ENCODE measurements at regions not wholly inside any gene's neighbourhood (a gene's known extent, or its start where the extent isn't known, plus 50 kb on each side); places are given as distances from the start of the nearest gene placed in this dataset.

DNA sequence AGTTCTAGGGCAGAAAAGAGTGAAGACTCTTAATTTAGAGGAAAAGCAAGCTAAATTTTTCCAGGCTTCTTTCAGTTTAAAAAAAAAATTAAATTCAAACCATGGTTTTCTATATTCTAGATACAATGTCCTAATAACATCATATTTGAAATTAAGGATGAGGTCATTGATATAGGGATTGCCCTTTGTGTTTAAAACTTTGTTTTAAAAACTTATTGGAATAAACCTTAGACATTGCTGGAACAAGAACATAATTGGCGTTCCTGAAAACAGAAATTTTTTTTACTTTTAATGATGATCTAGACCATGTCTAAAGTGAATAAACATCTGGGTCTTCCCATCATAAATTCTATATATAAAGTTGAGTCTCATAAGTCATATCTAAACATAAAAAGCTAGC is 859.4 kb upstream of the CHORDC1 start:
- TF ChIP-seq, protein P1, sequence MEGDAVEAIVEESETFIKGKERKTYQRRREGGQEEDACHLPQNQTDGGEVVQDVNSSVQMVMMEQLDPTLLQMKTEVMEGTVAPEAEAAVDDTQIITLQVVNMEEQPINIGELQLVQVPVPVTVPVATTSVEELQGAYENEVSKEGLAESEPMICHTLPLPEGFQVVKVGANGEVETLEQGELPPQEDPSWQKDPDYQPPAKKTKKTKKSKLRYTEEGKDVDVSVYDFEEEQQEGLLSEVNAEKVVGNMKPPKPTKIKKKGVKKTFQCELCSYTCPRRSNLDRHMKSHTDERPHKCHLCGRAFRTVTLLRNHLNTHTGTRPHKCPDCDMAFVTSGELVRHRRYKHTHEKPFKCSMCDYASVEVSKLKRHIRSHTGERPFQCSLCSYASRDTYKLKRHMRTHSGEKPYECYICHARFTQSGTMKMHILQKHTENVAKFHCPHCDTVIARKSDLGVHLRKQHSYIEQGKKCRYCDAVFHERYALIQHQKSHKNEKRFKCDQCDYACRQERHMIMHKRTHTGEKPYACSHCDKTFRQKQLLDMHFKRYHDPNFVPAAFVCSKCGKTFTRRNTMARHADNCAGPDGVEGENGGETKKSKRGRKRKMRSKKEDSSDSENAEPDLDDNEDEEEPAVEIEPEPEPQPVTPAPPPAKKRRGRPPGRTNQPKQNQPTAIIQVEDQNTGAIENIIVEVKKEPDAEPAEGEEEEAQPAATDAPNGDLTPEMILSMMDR (IDR thresholded peaks at IDR 0.05) = no peak
- TF ChIP-seq, protein P2, sequence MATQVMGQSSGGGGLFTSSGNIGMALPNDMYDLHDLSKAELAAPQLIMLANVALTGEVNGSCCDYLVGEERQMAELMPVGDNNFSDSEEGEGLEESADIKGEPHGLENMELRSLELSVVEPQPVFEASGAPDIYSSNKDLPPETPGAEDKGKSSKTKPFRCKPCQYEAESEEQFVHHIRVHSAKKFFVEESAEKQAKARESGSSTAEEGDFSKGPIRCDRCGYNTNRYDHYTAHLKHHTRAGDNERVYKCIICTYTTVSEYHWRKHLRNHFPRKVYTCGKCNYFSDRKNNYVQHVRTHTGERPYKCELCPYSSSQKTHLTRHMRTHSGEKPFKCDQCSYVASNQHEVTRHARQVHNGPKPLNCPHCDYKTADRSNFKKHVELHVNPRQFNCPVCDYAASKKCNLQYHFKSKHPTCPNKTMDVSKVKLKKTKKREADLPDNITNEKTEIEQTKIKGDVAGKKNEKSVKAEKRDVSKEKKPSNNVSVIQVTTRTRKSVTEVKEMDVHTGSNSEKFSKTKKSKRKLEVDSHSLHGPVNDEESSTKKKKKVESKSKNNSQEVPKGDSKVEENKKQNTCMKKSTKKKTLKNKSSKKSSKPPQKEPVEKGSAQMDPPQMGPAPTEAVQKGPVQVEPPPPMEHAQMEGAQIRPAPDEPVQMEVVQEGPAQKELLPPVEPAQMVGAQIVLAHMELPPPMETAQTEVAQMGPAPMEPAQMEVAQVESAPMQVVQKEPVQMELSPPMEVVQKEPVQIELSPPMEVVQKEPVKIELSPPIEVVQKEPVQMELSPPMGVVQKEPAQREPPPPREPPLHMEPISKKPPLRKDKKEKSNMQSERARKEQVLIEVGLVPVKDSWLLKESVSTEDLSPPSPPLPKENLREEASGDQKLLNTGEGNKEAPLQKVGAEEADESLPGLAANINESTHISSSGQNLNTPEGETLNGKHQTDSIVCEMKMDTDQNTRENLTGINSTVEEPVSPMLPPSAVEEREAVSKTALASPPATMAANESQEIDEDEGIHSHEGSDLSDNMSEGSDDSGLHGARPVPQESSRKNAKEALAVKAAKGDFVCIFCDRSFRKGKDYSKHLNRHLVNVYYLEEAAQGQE (IDR thresholded peaks at IDR 0.05; ENCODE audit: insufficient read depth in 1 of 2, low read depth in 2 of 2, low read length in 1 of 2) = no peak
- TF ChIP-seq POLR2AphosphoS5 (IDR thresholded peaks at IDR 0.05; ENCODE audit: low read depth, low read length) = no peak
- no peak for TF ChIP-seq TCF7L2 (IDR thresholded peaks at IDR 0.05; ENCODE audit: low read depth, low read length)
- no peak for TF ChIP-seq SIN3A (IDR thresholded peaks at IDR 0.05; ENCODE audit: borderline replicate concordance, insufficient read depth, low read depth, low read length)
